ENCODE measurements at regions not wholly inside any gene's neighbourhood (a gene's known extent, or its start where the extent isn't known, plus 50 kb on each side); places are given as distances from the start of the nearest gene placed in this dataset.

DNA sequence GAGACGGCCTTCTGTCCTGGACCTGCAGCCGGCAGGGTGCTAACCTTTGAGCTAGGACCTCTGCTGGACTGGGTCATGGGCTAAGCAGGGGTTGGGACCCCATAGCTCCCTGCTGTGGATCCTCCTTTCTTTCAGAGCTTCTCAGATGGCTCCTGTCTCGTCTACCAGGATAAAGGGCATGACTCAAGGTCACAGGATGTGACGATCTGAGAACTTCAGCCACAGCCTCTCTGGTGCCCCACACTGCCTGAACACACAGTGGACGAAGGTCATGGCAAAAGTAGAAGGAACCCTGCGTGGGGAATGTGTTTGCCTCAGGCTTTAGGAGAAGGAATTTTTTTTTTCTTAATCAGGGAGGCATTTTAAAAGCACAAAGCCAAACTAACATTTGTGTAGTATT lies 196.7 kb downstream of the TRIM29 start:
- H3K36me3 ChIP-seq, result no peaks in the 10 kb centered on the region
- peaks cover 9% of the 10 kb centered on the region for H3K27me3 ChIP-seq
- no peak for DNase-seq (ENCODE audit: low spot score in 2 of 2)
- TF ChIP-seq POLR2AphosphoS5 (IDR thresholded peaks at IDR 0.05) (no peak), POLR2A (IDR thresholded peaks at IDR 0.05) (no peak), EP300 (IDR thresholded peaks at IDR 0.05) (no peak)
- TF ChIP-seq, protein P1, sequence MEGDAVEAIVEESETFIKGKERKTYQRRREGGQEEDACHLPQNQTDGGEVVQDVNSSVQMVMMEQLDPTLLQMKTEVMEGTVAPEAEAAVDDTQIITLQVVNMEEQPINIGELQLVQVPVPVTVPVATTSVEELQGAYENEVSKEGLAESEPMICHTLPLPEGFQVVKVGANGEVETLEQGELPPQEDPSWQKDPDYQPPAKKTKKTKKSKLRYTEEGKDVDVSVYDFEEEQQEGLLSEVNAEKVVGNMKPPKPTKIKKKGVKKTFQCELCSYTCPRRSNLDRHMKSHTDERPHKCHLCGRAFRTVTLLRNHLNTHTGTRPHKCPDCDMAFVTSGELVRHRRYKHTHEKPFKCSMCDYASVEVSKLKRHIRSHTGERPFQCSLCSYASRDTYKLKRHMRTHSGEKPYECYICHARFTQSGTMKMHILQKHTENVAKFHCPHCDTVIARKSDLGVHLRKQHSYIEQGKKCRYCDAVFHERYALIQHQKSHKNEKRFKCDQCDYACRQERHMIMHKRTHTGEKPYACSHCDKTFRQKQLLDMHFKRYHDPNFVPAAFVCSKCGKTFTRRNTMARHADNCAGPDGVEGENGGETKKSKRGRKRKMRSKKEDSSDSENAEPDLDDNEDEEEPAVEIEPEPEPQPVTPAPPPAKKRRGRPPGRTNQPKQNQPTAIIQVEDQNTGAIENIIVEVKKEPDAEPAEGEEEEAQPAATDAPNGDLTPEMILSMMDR (IDR thresholded peaks at IDR 0.05), result no peak
- H3K27ac ChIP-seq, result no peak overlapping the region
- no peak overlapping the region for H3K4me3 ChIP-seq
- 84% methylated on average over 6 of the region's 6 CpGs for WGBS
- no peaks in the 10 kb centered on the region for H3K9me3 ChIP-seq
- H3K4me1 ChIP-seq, result no peaks in the 10 kb centered on the region

DNA sequence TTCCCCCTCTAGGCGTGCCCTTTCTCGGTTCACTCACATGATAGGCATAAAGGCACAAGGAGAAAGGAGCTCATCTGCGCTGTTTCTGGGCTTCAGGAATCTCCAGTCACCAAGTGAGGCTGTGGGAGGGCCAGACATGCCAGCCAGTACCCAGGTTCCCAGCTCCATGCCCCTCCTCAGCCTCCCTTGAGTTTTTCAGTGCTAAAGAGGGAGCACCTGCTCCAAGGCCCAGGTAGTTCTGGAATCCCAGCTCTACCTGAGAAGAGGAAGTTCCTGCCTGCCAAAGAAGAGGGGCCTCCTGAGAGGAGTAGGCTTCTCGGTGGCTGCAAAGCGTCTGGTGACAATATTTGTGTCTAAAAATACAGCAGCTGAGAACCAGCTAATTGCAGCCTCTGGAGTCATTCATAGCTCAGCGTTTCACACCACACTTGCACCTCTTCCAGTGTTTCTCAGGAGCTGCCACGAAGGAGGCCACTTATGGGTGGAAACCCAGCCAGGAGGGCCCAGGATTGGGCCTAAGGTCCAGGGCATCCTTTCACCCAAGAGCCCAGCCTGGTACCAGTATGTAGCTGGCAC lies 197.4 kb downstream of the TRIM29 start:
- TF ChIP-seq, protein P1 (IDR thresholded peaks at IDR 0.05), result no peak
- TF ChIP-seq EP300 (IDR thresholded peaks at IDR 0.05), result no peak
- no peak for TF ChIP-seq POLR2AphosphoS5 (IDR thresholded peaks at IDR 0.05)
- TF ChIP-seq POLR2A (IDR thresholded peaks at IDR 0.05), result no peak
- H3K27ac ChIP-seq, result no peak overlapping the region
- H3K9me3 ChIP-seq, result no peaks in the 10 kb centered on the region
- H3K4me3 ChIP-seq, result no peak overlapping the region
- 76% methylated on average over 7 of the region's 7 CpGs for WGBS
- DNase-seq (ENCODE audit: low spot score in 2 of 2), result no peak
- H3K4me1 ChIP-seq, result no peaks in the 10 kb centered on the region
- peaks cover 9% of the 10 kb centered on the region for H3K27me3 ChIP-seq
- no peaks in the 10 kb centered on the region for H3K36me3 ChIP-seq

DNA sequence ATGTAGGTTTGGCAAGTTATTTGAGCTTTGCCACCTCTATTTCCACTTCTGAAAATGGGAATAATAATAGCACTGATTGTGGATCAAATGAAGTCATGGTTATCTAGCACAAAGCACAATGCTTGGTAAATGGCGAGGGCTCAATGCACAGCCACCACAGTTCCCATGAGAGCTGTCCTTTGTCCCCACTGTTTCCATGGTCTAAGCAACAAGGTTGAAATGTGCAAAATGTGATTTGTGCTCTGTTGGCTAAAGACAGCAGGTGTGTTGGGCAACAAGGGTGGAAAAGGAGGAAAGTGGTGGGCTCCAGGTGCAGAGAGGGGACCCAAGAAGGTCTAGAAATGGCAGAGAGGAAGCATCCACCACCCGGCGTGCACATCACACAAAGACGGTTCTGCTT lies 200.5 kb downstream of the TRIM29 start:
- H3K27me3 ChIP-seq, result peaks cover 13% of the 10 kb centered on the region
- DNase-seq (ENCODE audit: low spot score in 2 of 2), result no peak
- TF ChIP-seq, protein P1 (IDR thresholded peaks at IDR 0.05), result no peak
- TF ChIP-seq POLR2AphosphoS5 (IDR thresholded peaks at IDR 0.05), result no peak
- TF ChIP-seq EP300 (IDR thresholded peaks at IDR 0.05), result no peak
- no peaks in the 10 kb centered on the region for H3K9me3 ChIP-seq
- H3K27ac ChIP-seq, result no peak overlapping the region
- H3K4me3 ChIP-seq, result no peak overlapping the region
- 71% methylated on average over 4 of the region's 4 CpGs for WGBS
- no peaks in the 10 kb centered on the region for H3K36me3 ChIP-seq
- no peaks in the 10 kb centered on the region for H3K4me1 ChIP-seq

DNA sequence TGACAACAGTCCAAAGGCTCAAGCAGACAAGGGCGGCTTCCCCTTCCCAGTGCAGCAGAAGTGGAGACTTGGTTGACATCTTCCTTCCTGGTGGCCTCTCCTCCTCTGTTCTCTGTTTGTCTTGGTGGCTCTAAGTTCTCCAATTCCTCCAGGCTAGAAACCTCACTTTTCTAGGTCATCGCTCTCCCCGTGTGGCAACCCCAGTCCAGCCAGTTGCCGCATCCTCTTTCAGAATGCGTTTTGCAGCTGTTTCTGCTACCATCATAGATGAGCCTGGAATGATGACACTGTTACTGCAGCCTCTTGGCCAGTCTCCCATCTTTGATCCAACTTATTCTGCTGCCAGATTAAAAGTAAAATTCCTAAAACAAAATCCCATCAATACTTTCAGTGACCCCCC lies 201.5 kb downstream of the TRIM29 start:
- H3K4me1 ChIP-seq, result no peaks in the 10 kb centered on the region
- H3K27ac ChIP-seq, result no peak overlapping the region
- no peak overlapping the region for H3K4me3 ChIP-seq
- no peak for TF ChIP-seq EP300 (IDR thresholded peaks at IDR 0.05)
- TF ChIP-seq, protein P1 (IDR thresholded peaks at IDR 0.05), result no peak
- TF ChIP-seq POLR2AphosphoS5 (IDR thresholded peaks at IDR 0.05), result no peak
- TF ChIP-seq POLR2A (IDR thresholded peaks at IDR 0.05), result no peak
- no peak for DNase-seq (ENCODE audit: low spot score in 2 of 2)
- H3K27me3 ChIP-seq, result peaks cover 11% of the 10 kb centered on the region
- whole genome bisulfite sequencing, result 81% methylated on average over 5 of the region's 5 CpGs
- no peaks in the 10 kb centered on the region for H3K9me3 ChIP-seq
- H3K36me3 ChIP-seq, result no peaks in the 10 kb centered on the region

DNA sequence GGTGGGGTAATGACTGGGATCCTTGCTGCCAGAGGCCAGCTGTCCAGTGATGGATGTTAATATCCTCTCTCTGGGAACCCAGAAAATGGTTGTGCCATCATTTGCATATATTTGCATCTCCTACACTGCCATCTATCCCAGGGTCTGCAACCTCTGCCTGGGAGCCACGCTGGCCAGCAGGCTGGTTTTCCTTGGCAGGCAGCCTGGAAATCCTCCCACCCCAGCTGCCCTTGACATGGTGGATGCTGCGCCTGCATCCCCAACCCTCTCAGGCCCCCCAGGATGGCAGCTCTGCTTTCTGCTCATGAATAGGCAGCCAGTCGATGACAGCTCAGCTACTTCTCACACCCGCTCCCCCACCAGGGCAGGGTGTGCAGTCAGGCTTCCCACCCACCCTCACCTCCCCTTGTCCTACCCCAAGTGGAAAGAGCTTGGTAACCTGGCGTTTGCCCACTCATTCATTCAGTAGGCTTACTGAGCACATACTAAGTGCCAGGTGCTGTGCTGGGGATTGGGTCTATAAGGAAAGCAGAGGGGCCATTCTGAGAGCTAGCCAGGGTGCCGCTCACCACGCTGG lies 202.5 kb downstream of the TRIM29 start:
- Histone ChIP-seq H3K27ac (no peak overlapping the region), H3K9me3 (no peaks in the 10 kb centered on the region), H3K36me3 (no peaks in the 10 kb centered on the region), H3K4me1 (no peaks in the 10 kb centered on the region), H3K4me3 (no peak overlapping the region), H3K27me3 (peaks cover 18% of the 10 kb centered on the region)
- DNase-seq (ENCODE audit: low spot score in 2 of 2), result no peak
- no peak for TF ChIP-seq POLR2AphosphoS5 (IDR thresholded peaks at IDR 0.05)
- TF ChIP-seq, protein P1 (IDR thresholded peaks at IDR 0.05), result no peak
- no peak for TF ChIP-seq EP300 (IDR thresholded peaks at IDR 0.05)
- TF ChIP-seq POLR2A (IDR thresholded peaks at IDR 0.05), result no peak
- WGBS, result 87% methylated on average over 6 of the region's 7 CpGs
